ENCODE measurements at regions not wholly inside any gene's neighbourhood (a gene's known extent, or its start where the extent isn't known, plus 50 kb on each side); places are given as distances from the start of the nearest gene placed in this dataset.

DNA sequence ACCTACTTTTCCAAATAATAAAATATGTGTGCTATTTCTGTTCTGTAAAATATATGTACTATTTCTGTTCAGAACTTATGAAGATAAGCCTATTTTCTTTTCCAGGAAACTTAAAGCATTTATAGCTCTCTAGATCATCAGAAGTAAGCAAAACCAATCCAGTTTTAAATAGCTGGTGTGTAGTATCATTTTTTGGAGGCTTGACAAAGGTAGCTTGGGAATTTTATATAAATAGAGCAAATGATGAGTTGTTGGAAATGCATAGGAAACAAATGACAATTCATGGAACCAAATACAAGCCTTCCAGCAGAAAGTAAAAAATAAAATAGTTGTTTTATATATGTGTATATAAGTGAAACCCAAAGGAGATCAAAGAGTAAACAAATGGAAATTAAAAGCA lies 1038.1 kb upstream of the ARRDC3 start:
- TF ChIP-seq, protein P1, sequence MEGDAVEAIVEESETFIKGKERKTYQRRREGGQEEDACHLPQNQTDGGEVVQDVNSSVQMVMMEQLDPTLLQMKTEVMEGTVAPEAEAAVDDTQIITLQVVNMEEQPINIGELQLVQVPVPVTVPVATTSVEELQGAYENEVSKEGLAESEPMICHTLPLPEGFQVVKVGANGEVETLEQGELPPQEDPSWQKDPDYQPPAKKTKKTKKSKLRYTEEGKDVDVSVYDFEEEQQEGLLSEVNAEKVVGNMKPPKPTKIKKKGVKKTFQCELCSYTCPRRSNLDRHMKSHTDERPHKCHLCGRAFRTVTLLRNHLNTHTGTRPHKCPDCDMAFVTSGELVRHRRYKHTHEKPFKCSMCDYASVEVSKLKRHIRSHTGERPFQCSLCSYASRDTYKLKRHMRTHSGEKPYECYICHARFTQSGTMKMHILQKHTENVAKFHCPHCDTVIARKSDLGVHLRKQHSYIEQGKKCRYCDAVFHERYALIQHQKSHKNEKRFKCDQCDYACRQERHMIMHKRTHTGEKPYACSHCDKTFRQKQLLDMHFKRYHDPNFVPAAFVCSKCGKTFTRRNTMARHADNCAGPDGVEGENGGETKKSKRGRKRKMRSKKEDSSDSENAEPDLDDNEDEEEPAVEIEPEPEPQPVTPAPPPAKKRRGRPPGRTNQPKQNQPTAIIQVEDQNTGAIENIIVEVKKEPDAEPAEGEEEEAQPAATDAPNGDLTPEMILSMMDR (IDR thresholded peaks at IDR 0.05) = no peak
- TF ChIP-seq ZFX (IDR thresholded peaks at IDR 0.05; ENCODE audit: borderline replicate concordance) = no peak
